HG02642 (cell line): ENCODE measurements at regions not wholly inside any gene's neighbourhood (a gene's known extent, or its start where the extent isn't known, plus 50 kb on each side); places are given as distances from the start of the nearest gene placed in this dataset.
"Not testable (repeated sequence)": the region's sequence is repeated elsewhere in the genome, so short reads cannot be mapped to it uniquely, and the experiment has no call there.

ENCODE experiments used
- ATAC-seq: cut with Tn5 transposase; IDR thresholded peaks from one replicate; pipeline ENCODE4 v1.9.1; 2021; ENCODE audit warnings: mild to moderate bottlenecking; ENCODE audit not compliant: unreplicated experiment, poor library complexity

DNA sequence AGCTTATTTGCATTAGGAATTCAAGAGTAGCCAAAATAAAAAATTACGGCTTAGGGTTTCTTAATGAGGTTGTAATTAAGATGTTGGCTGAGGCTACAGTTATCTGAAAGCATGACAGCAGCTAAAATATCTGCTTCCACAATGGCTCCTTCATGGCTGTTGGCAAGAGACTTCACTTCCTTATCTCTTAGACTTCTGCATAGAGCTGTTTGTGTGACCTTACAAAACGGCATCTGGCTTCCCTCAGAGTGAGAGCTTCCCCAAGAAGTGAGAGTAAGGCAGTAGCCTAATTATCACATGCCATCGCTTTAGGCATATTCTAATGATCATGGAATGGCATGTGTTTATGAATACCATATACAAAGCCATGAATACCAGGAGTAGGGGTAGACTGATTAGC is 57.6 kb downstream of the CCDC59 start:
- no peak for ATAC-seq

DNA sequence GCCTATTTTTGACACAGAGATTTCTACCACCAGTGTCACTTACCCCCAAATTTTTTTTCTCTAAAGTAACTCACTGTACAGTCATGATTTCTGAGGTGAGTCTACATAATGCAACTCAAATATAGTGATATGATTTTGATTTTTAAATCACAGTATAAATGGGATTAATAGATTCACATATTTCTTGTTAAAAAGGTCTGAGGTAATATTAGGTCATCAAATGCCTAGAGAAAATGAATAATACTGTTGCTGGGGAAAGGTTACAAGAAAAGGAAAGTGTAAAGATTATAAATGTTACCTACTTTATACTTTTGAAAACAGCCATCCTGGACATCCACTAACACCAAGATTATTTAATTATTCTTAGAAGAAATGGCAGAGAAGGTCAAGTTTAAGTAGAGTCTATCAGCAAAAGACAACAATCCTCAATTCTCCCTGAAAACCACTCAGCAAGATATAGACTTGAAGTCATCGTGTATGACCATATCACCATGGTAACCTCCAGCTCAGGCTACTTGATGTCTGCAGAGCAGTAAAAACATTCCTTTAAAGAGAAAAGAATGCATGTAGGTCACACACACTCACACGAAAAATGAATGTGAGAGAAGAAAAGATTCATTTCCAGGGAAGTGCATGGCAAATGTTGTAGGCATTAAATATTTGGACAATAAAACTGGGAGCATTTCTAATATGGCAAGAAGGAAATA is 58.7 kb downstream of the CCDC59 start:
- ATAC-seq, result no peak

DNA sequence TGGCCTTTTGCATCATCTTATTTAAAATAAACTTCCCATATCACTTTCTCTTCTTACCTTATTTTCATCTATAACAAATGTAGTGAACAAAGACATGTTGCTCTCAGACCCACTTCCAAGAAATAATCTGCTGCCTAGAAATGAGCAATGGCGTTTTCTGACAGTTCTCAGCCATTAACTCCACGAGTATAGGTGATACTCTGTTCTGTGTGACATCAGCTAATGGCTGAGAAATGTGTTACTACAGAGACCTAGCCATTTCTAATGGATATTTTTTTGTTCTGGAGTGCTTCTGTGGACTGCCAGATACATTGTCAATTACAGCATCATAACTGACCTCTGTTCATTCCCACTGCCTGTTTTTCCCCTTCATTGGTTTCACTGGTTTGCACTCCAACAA is 67.8 kb downstream of the CCDC59 start:
- no peak for ATAC-seq

DNA sequence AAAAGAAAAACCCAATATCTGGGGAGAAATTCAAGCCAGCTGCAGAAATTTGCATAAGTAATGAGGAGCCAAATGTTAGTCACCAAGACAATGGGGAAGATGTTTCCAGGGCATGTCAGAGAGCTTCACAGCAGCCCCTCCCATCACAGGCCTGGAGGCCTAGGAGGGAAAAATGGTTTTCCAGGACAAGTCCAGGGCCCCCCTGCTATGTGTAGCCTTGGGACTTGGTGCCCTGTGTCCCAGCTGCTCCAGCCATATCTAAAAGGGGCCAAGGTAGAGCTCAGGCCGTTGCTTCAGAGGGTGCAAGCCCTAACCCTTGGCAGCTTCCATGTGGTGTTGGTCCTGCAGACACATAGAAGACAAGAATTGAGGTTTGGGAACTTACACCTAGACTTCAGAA is 76.9 kb downstream of the CCDC59 start:
- not testable (repeated sequence) for ATAC-seq

DNA sequence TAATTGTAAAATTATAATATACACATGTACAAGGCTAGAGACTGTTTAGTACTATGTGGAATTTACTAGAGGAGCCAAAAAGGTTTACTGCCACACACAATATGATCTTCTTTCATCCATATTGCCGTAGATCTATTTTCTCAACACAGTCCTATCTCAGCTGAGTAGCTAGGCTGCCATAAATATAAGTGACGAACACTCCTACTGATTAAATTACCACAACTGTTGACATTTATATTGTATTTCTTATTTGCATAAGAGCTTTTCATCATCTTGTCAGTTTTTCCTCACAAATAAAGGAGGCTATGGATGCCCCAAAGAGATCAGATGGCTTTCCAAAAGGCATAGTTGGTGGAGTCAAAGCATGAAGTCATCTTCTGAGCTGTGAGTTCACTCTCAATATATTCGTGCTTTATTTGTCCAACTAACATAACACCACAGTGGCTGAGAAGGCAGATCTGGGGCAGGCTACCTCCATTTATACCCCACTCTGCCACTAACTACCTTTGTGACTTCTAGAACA is 78.6 kb downstream of the CCDC59 start:
- ATAC-seq, result no peak

DNA sequence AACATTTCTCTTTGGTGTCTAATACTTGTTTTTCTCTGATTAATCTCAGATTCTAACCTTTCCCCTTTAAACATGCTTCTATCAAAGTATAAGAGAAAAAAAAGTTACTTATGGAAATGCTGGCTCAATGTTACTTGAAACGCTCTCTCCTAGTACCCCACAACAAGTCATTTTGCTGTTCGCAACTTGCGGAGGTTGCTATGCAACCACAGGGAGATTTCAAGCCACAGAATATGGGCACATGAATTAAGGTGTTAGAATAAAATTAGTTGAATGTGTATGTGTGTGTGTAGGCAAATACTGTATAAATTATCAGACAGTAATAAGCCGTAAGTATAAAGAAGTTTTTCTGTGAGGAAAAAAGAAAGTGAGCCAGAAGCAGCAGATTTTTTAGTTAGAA is 80.6 kb downstream of the CCDC59 start:
- ATAC-seq, result no peak

DNA sequence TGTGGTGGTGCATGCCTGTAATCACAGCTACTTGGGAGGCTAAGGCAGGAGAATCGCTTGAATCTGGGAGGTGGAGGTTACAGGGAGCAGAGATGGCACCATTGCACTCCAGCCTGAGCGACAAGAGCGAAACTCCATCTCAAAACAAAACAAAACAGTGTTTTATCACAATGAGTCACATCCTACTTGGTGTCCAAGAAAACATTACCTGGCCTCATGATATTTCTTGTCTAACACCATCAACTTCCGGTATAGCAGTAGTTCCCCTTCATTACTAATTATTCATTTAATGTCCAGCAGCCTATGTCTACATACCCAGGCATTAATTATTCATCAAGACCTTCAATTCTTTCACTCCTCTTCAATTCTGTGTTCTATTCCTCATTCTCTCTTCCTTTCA is 115.5 kb downstream of the CCDC59 start:
- ATAC-seq, result no peak

DNA sequence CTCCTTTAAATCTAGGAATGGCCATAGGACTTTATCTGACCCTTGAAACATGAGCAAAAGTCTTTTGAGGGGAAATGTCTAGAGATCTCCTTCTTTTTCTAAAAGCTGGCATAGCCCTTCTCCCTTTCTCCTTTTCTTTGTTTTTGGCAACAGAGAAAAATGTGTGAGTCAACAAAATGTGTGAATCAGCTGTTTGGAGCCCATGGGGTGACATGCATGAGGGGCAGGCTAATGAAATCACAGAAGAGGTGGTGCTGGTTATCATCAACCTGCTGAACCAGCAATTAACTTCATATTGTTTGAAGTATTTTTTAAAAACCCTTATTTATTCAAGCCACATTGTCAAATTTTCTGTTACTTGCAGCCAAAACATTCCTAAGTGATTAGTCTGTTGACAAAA is 132.3 kb downstream of the CCDC59 start:
- no peak for ATAC-seq

DNA sequence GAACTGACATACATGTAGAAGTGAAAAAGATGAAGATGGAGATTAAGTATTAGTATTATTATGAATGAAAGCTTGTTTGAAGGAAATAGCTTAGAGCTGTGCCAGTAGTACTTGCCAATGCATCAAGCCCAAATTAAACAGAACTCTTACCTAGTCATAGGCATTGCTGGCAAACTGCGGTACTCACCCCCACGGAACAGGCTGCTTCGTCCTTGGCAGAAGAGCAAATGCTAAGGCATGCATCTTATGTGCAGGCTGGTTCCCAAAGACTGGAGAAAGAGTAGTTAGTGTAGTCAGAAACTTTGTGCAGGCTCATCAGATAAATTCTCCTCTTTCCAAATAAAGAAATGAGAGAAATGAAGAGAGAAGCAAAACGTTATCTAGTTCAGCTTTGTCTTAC is 134.8 kb downstream of the CCDC59 start:
- no peak for ATAC-seq

DNA sequence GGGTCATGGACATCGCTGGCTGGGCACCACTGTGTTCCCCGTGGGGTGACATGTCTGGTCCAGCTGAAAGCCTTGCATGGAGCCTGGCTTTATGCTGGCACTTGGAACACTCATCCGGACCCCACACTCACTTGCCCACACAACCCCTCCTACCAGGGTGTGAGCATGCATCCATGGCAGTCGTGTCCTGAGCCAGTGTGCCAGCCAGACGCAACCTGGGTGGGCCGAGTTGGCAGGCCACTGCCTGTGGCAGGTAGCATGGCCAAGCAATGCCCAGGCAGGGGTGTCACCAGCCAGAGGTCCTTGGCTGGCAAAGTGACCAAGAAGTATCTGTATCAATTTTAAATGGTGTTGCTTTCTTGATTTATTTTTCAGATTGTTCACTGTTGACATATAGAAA is 141.7 kb downstream of the CCDC59 start:
- ATAC-seq, result no peak

DNA sequence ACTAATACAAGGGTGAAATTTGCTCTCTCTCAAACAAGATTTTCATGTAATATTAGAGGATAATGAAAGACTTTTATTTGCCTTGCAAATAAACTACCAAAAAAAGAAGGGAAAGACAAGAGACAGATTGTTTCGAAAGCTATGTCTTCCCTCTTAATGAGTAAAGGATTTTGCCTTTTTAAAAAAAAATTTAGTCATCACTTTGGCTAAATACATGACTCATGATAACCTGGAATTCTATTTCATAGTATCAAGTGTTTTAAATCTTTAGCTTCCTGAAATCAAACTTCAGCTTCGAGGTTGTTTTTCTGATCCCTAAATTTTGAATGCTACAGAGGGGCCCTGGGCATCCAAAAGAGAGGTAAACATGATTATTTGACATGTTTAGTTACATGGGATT is 144.4 kb downstream of the CCDC59 start:
- no peak for ATAC-seq

DNA sequence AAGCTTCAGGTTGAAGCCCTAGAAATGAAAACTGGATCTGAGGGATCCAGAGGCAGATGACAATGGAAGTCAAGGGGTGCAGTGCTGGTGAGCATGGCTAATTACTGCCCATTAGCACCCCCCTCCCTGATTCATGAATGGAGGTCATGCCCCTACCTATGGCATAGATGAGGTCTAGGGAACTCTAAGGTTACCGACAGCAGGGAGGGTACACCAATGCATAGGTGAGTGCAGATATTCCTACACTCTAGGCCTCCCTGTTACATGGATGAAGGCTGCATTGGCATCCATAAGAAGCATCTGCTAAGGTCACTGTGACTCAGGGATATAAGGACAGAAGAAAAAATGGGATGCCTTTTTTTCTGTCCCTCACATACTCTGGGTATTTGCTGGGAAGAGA is 147.3 kb downstream of the CCDC59 start:
- ATAC-seq, result no peak

DNA sequence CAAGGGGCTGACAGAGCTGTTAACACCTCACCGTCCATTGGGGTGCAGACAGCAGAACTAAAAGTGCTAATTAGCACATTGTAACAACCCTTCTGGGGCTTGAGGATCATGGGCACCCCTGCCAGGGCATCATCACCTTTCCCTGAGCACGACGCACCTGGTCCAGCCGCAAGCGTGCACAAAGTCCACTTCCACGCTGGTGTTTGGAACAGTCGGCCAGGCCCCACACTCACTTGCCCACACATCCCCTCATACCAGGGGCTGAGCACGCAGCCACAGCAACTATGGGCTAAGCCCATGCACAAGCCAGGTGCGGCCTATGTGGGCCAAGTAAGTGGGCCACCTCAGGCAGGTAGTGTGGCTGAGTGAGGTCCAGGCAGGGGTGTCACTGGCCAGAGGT is 148.7 kb downstream of the CCDC59 start:
- no peak for ATAC-seq

DNA sequence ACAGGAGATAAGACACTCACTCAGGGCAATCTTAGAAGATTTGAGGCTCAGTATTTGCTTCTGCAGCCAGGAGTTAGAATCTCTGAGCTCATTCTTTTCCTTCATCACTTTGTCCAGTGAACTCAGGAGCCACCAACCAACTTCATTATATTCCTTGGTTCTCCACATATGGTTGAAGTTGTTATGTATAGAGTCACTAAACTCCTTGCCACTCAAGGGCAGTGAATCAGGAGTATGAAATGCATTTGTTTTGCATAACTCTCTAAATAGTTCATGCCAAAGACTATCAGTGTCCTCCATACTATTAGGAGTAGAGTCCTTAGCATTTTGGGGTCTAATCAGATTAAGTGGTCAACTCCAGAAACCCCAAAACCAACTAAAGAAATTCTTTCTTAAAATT is 150.6 kb downstream of the CCDC59 start:
- no peak for ATAC-seq

DNA sequence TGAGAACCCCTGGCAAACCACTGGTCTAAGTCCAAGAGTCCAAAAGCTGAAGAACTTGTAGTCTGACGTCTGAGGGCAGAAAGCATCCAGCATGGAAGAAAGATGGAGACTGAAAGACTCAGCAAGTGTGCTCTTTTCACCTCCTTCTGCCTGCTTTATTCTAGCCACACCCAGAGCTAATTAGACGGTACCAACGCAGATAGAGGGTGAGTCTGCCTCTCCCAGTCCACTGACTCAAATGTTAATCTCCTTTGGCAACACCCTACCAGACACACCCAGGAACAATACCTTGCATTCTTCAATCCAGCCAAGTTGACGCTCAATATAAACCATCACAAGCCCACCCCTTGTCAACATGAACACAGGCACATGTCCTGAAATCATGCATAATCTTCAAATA is 155.1 kb downstream of the CCDC59 start:
- no peak for ATAC-seq

DNA sequence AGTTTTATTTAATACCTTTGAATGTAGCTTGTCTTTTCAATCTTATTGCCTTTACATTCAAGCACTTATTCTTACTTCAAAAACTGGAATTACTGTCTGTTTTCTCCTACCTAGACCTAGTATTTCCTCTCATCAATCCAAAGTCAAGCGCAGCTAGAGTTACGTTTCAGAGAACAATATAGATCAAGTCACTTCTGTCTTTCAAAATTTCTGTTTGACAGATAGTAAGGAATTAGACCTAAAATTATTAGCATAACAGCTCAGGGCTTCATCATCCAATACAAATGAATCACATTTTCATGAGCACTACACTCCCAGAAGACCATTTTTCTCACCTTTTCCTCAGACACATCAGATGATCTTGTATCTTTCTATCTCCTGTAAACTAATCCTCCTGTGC is 170.6 kb downstream of the CCDC59 start:
- ATAC-seq, result no peak

DNA sequence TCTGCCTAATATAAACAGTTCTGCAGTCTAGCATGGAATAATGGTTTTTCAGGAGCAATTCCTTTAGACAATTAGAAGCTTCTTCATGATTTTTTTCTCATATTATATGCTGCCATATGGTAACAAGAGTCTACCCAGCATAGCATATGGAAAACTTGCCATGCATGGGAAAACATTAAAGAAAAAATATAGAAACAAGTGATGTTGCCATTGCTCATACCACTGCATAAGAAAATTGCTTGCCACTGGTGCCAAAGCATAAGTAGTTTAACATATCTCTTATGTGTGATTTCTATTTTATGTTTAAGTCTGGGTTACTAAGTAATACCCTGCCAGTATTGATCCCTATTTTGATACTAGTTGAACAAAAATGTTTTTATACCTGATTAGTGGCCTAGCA is 171.2 kb downstream of the CCDC59 start:
- no peak for ATAC-seq

DNA sequence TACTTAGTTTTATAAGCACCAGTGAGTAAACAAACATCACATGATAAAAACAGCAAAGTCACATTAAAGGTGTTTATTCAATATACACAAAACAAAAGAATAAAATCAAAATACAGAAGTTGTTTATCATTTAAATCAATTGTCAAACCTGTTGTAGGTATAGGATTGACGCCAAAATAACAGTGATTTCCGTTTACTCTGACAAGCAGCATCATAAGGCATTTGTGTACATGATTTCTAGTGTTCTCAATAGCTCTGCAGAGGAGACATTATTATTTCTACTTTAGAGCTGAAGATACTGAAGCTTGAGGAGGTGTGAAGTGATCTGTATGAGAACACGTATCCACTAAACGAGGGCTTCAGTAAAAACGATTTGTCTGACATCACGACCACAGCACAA is 171.9 kb downstream of the CCDC59 start:
- no peak for ATAC-seq

DNA sequence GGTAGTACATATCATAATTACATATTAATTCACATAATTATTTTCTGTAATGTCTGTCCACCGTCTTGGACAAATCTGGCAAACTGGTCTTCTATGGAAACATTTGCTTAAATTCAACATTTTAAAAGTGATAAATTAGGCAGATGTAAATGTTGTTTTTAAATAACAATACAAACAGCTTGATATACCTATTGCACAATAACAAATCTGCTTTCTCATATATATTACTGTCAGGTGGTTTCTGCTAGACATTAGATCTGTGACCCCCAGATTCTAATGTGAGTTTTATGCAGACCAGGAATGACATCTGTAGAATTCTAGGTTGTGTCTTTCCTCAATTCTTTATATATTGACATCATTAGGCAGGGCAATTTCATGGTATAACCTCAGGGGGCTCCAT is 173.3 kb downstream of the CCDC59 start:
- no peak for ATAC-seq

DNA sequence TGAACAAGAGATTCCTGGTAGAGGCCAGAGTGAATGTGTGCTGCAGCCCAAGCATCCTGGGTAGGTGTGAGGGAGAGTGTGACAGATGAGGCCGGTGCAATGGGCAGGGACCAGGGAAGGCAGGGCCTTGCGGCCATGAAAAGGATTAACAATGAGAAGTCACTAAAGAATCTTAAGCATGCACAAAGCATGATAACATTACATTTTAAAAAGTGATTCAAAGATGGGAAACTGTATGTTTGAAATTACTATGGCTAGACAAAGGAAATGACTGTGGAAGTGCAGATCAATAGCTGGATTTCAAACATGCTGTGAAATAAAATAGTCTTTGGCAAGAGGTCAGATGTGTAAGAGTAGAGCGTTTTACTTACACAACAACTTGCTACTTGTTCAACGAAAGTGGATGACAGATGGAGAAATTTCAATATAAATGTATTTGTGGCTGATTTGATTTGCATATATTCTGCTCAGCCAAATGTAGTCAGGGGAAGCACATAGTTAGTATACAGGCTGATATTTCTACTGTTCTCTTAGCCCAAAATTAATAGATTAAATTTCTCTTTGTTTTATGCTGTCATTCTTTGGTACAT is 175.5 kb downstream of the CCDC59 start:
- no peak for ATAC-seq

DNA sequence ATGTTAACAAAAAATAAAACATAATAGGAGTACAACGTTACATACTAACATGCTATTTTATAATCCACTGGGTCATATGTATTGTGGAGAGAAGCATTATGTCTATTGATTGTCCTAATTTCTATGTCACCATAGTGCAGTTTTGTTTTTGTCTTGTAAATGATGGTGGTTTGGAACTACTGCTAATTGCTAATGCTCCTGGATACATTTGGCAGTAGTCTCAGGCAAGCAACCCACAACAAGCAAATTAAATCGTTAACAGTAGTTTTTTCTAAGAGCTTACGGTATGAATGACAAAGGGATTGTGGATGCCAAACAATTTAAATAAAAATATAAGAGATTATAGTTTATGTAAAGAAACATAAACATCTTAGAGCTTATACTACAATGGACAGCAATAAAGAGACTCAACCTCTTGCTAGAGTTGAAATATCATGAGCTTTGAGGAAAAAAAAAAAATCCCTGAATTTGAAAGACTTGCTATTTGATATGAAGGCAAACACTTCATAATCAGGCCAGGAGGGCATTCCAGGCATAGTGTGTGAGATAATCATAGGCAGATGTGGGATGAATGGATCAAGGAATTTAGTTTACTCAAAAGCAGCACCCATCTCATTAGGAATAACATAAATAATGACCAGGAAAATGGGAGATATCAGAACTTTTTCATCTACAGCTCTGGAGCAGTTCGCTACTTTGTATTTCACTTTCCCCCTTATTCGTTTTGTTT is 181.3 kb downstream of the CCDC59 start:
- ATAC-seq, result no peak

DNA sequence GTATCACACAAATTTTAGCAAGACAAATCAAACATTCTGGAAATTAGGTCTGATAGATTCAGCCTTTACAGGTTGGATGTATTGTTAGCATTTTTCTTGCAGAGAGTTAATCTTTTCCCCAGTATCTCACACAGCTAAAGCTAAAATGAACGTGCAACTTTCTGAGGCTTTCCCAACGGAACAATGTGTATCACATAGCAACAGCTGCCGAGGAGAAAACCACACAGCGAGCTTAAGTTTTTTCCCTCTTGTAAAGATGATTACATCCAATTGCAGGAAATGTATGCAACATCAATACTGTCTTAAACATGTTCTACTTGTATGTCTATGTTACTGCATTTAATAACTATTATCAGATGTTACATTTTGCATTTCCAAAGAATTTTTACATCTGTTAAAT is 182.2 kb downstream of the CCDC59 start:
- no peak for ATAC-seq
